ENCODE measurements at regions not wholly inside any gene's neighbourhood (a gene's known extent, or its start where the extent isn't known, plus 50 kb on each side); places are given as distances from the start of the nearest gene placed in this dataset.

- TF ChIP-seq POLR2AphosphoS5 (IDR thresholded peaks at IDR 0.05) (no peak), CTCF (IDR thresholded peaks at IDR 0.05) (no peak), POLR2A (IDR thresholded peaks at IDR 0.05; ENCODE audit: low read depth) (no peak), EP300 (IDR thresholded peaks at IDR 0.05) (no peak)
These were observed 207.2 kb upstream of the ECI2 start for GRCh38 chr6:4342407-4343137.
